ENCODE measurements at regions not wholly inside any gene's neighbourhood (a gene's known extent, or its start where the extent isn't known, plus 50 kb on each side); places are given as distances from the start of the nearest gene placed in this dataset.
"Not testable (repeated sequence)": the region's sequence is repeated elsewhere in the genome, so short reads cannot be mapped to it uniquely, and the experiment has no call there.

DNA sequence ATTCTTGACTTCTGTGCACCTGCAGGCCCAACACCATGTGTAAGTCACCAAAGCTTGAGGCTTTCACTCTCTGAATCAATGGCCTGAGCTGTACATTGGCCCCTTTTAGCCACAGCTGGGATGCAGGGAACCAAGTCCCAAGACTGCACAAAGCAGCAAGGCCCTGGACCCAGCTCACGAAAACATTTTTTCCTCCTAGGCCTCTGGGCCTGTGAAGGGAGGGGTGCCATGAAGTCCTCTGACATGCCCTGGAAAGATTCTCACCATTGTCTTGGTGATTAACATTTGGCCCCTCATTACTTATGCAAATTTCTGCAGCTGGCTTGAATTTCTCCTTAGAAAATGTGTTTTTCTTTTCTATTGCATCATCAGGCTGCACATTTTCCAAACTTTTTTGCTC lies 398.6 kb downstream of the DMRTA1 start:
- DNase-seq = not testable (repeated sequence)

DNA sequence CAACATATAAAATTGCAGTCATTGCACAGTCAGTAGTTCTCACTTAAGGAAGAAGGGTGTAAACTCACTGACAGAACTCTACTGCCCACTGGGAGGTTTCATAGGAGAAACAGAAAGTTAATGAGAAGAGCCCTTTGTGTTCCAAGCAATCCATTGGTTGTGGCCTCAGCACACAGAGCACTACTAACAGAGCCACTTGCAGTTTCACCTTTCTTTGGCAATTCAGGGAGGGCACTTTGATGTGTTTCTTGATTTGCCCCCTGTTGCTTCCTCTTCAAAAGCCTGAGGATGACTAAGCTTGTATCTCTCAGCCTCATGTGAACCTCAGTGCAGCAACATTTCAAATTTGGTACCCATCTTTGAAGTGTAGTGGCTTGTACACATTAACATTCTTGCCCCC lies 409.4 kb downstream of the DMRTA1 start:
- no peak for DNase-seq

DNA sequence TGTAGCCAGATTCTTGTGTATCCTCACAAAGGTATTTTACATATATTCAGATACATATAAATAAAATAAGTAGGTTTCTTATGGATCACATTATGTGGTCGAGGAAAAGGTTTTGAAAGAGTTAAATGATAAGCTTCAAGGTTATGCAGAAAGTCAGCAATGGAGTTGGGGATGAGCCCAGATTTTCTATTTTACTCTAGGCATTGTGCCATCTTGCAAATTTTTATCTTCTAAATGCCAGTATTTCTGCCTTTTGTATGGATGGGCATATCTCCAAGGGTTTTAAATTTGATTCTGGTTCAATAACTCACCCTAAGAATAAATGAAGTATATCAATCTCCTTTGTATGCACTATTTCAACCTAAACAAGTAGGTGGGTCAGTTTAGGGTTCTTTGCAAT lies 410.7 kb downstream of the DMRTA1 start:
- DNase-seq = no peak

DNA sequence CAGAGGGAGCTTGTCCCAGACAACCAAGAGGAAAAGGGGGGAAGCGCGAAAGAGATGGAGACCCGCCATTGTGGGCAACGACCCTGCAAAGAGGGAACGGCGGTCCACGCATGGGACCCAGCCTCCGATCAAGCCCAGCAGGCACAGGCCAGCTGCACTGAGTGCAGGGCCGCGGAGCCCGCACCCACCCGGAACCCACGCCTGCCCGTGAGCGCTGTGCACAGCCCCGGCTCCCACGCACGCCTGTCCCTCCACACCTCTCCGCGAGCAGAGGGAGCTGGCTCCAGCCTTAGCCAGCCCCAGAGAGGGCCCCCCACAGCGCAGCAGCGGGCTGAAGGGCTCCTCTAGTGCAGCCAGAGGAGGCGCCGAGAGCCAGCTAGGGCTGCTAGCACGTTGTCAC lies 416.5 kb downstream of the DMRTA1 start:
- no peak for DNase-seq

DNA sequence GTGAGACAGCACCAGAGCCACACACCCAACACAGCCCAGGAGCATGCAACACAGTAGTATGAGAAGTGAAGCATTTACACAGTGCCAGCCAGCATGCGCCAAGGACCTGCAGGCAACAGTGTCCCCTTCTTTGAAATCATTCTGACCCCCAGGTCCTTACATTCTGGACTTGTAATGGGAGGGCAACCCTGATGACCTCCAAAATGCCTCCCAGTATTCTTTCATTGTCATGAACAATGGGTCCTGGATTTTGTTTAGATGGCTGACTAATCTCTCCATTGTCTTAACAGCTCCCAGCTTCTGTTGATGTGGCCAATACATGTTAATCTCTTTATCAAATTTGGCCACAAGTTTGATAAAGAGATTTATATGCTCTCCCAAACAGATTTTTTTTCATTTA lies 417.1 kb downstream of the DMRTA1 start:
- DNase-seq = no peak

DNA sequence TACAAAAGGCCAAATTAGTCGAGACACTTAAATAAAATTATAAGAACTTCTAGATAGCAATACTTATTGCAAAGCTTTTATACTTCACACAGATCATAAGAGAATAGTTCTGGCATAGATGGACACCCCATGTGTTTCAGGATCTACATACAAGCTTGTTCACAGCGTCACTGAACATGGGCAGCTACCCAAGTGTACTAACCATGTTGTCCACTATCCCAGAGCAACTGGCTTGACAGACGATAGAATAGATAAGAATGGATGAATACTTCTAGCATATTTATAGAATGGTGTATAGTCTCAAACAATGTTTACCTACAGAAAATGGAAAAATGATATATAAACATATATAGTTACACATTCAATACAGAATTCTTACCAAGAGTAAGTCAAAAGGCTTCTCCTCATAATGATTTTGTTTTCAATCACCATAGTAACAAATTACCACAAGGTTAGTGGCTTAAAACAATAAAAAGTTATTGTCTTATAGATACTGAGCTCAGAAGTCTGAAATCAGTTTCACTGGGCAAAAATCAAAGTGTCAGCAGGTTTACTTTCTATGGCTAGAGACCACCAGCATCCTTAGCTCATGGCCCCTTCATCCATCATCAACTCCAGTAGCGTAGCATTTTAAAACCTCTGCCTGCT lies 446.7 kb downstream of the DMRTA1 start:
- no peak for DNase-seq

DNA sequence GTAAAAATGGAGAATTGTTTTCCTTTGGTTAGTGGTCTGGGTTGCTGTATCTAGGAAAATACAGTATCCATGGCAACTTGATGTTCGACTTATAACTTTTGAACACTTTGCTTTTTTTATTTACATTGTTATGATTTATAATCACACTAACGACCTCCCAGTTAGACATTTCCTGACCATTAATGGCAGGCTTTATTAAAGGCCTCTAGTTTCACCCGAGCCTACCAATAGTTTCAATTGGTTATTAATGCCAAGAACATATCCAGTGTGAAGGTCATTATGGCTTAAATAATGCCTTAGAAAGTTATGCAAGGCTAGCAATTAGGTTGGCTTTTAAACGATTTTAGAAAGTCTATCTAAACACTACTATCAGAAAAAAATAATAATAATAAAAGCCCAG lies 452.0 kb downstream of the DMRTA1 start:
- no peak for DNase-seq

DNA sequence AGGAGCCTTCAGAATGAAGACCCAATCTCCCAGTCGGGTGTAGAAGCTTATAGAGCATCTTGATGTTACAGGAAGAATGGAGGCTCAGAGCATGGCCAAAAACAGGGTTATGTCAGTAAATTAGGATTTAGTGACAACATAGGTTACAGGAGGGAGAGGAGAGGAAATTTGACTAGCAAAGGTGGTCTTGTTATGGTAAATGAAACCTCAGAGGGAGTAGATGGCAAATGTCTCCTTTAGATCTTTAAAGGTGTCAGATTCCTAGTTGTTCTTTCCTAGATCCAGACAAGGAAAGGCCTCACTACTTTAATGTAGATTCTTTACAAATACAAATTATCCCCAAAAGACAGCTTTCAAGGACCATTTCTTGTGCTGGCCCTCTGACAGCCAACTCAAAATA lies 465.0 kb downstream of the DMRTA1 start:
- no peak for DNase-seq

DNA sequence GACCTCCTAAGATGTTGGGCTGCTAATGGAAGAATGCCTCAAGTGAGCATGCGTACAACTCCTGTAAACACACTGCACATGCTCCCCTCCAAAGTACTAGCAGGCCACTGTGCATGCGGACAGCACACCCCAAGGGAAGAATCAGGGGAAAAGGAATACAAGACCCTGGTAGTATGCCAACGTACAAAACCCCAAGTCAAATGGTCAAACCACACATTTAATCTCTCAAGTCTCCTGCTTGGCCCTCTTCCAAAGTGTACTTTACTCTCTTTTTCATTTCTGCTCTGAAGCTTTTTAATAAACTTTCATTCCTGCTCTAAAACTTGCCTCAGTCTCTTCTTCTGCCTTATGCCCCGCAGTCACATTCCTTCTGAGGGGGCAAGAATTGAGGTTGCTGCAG lies 466.4 kb downstream of the DMRTA1 start:
- DNase-seq = no peak

DNA sequence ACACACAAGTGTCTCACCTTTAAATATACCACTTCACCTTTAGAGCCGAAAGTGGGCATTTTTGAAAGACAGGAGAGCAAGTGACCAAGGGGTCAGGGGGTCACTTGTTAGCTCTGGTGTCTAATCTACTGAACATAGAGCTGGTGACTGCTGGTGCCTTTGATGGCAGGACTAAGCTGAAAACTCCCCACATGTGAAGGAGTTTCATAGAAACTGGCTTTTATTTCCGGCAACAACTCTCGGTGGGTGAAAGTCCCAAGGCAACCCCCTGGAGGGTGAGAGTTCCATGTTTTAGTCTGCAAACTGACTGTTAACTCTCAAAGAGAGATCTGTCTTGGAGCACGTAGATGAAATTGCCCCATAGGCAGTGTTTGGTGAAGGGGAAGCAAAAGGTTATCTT lies 466.9 kb downstream of the DMRTA1 start:
- no peak for DNase-seq

DNA sequence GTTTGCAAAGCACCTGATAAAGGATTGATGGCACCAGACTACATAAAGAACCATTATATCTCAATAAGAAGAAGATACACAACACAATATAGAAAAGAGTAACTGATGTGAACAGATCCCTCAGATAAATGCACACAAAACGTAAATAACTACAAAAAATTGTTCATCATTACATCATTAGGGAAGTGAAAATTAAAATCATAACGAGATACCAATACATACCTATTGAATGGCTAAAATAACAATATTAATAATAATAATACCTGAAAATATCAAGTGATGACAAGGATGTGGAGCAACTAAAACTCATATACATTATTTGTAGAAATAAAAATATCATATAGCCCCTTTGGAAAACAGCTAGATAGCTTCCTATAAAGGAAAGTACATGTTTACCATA lies 469.5 kb downstream of the DMRTA1 start:
- DNase-seq = no peak

DNA sequence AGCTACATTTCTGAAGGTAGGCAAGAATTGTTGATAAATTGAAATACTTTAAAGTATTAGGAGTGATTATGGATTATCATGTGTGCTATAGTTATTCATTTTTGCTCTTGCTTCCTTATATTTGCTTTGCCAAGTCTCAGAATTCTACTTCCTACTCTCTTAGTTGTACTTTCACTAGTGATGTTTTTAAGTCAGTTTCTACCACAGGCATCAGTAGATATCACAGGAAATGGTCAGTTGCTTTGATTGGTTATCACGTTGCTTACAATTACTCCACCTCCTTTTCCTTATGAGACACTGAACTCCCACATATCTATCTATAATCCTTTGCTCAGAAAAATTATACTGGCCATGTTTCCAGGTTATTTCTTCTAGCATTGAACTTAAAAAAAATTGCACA lies 472.8 kb downstream of the DMRTA1 start:
- no peak for DNase-seq

DNA sequence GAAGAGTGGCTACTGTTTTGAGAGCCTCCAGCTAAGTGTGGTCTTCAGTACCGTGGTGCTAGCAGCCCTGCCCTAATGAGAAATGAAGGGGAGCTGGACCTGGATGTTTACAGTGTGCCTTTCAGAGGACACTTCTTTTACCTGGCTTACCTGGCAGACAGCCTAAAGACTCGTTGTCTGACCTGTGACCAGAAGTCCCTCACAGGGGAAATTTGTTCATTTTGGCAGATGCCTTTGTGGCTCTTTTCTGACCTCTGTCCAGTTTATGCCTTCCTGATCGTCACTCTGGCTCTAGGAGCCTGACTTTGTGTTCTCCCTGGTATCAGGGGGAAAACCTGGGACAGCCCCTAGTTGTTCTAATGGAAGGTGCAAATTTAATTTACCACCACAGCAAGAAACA lies 475.1 kb downstream of the DMRTA1 start:
- DNase-seq = no peak

DNA sequence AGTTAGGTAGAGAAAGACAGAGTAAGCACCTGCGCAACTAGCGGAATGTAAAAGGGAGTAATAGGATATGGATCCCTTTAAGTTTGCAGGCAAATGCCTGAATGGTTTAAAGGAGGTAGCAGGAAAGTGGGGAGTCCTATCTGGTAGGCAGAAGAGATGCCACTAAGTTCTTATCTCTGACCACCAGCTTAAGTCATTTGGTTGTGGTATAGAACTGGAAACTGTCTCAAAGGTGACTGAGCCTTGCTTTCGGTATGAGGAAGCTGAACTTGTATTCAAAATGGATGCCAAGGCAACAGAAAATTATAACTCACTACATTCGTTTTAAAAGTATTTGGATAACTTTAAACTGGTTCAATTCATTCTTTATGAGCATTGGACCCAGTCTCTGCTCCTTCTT lies 475.6 kb downstream of the DMRTA1 start:
- DNase-seq = no peak

DNA sequence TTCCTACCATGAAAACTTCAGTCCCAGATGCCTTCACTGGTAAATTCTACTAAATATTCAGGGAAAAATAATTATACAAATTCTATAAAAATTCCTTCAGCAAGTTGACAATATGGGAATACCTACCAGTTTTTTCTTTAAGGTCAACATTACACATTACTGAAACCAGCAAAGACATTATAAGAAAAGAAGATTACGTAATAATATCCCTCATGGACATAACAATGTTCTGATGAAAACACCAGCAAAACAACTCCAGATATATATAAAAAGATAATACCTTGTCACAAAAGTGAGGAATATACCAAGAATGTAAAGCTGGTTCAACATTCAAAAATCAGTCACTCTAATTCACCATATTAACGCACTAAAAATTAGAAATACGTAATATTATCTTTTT lies 507.9 kb downstream of the DMRTA1 start:
- DNase-seq = no peak

DNA sequence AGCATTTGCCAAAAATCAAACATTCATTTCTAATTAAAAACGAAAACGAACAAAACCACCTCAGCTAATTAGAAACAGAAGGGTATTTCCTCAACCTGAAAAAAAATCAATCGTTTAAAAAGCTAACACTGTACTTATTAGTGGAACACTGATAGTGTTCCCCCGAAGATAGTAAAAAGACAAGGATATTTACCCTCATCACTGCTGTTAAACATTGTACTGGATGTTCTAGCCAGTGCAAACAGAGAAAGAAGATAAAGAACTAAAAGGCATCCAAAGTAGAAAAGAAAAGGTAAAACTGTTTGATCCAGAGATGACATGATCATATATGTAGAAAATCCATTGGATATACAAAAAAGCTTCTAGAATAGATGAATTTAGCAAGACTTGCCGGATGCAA lies 508.3 kb downstream of the DMRTA1 start:
- no peak for DNase-seq

DNA sequence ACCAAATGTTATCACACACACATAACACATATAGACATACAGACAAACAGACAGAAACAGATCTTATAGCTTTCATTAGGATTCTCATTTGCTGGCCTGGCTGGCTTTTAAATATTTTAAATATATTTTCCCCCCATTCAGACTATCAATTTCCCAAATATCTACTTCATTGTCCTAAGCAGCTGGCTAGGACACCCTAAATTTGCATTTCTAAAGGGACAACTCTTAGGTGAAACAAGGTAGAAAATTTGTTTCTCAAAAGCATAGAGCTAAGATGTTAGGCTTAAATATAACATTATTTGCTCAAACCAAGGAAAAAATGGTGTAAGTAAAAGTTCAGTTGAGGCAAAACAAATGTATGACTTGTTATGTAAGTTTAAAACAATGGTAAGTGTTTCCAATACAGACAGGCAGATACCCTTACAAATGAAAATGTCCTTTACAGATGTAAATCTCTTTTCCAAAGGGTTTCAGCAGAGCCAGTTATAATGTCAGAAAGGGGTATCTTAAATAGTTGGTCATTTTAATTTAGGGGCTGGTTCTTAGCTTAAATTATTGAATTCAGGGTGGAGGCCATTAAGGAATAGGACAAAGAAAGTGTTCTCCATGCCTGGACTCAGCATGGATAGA lies 522.8 kb downstream of the DMRTA1 start:
- no peak for DNase-seq

DNA sequence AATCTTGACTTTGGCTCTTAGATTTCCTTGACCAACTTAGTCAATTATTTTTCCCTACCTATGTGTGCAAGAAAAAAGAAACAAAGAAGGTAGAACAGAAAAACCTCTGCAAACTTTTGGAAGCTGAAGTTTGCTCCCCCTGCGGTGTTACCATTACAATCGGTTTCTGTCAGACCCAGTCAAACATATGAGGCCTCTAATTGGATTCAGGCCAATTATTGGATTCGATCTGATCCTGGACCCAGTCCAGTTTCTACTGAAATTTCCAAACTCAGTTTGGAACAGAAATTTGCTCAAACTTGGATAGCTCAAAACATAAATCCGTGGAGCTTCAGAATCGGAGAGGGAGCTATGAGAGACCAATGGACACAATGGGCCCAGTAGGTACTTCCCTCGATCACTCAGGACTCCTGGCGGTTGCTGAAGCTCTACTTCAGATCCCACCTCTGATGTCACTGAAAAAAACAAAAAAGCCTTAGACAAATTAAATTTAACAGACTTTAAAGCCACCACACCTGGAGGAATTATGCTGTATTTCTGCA lies 523.9 kb downstream of the DMRTA1 start:
- DNase-seq = no peak

DNA sequence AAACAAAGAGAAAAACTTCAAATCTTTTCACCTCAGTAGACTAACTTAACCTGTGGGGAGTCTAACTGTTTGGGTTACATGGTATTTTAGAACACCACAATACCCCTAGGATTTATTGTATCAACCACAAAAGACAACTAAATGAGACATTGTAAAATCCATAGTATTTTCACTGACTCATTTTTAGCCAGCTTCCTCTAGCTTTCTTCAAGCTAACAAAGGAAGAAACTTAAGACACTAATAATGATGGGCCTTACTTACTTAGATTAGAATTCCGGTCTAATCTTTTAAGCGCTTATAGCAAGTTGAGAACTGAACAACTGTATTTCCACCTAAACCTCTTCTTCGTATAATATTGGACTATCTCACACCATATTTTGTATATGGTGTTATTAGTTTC lies 529.3 kb downstream of the DMRTA1 start:
- DNase-seq = no peak

DNA sequence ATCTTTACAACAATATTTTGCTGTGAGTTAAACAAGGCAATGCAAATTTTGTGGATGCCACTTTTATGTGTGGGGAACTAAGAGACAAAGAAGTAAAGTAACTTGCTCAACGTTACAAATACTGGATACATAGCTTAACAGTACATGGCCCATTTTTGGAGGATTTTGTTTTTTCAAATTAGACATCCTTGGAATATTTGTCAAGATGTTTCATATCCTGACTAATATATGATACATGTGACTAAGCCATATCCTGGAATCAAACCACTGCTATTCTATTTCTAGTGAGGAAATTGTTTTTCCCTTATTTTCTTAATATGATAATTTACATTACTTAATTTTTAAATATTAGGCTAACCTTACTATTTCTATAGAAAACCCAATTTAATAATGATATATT lies 529.8 kb downstream of the DMRTA1 start:
- no peak for DNase-seq

DNA sequence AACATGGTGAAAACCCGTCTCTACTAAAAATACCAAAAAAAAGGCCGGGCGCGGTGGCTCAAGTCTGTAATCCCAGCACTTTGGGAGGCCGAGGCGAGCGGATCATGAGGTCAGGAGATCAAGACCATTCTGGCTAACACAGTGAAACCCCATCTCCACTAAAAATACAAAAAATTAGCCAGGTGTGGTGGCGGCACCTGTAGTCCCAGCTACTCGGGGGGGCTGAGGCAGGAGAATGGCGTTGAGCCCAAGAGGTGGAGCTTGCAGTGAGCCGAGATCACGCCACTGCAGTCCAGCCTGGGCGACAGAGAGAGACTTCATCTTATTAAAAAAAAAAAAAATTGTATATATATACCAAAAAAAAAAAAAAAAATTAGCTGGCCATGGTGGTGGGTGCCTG lies 533.8 kb downstream of the DMRTA1 start:
- not testable (repeated sequence) for DNase-seq

DNA sequence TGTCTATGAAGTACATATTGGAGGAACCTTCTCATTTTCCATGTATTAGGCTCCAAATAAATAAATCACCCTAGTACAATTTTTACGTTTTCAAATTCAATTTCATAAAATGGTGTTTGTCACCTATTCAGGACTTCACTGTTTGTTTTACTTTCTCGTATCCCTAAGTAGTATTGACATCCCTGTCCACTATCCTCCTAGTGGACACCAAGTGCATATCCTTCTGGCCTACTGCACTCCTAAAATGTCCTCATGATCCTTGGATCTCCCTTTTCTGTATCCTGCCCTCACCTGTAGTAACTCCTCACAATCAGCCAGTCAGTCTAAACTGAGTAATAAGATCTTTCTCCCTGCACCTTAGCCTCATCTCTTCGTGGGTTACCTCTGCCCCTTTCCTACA lies 539.9 kb downstream of the DMRTA1 start:
- no peak for DNase-seq

DNA sequence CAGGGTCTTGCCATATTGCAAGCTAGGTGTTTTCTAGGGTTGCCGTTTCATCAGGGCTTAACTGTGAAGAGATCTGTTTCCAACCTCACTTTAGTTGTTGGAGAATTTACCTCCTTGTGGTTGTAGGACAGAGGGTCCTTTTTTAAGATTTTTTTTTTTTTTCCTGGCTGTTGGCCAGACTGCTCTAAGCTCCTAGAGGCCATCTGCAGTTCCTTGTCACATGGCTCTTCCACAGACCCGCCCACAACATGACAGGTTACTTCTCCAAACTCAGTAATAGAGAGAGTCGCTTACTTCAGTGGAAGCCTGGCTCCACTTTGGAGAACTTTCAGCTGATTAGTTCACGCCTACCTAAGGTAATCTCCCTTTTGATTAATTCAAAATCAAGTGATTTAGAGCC lies 543.7 kb downstream of the DMRTA1 start:
- no peak for DNase-seq

DNA sequence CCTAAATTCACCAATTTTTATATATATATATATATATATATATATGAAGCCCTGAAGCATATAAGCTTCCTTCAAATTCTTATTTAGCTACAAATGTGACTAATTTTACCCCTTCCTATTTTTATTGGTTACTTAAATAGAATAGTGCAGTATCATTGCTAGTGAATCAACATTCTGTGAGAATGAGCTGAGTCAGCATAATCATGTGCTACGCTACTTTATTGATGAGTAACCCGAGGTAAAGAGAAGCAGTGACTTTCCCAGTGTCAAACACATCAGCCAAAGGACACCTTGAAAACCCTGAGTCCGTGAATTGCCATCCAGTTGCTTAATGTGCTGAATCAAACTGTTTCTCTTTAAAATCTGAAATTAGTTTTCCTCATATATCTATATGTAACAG lies 546.2 kb downstream of the DMRTA1 start:
- DNase-seq = no peak

DNA sequence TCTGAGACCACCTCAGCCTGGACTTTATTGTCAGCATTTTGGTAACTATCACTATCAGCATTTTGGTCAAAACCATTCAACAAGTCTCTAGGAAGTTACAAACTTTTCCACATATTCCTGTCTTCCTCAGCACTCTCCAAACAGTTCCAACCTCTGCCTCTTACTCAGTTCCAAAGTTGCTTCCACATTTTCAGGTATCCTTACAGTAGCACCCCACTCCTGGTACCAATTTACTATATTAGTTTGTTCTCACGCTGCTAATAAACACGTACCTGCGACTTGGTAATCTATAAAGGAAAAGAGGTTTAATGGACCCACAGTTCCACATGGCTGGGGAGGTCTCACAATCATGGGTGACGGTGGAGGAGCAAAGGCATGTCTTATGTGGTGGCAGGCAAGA lies 551.3 kb downstream of the DMRTA1 start:
- DNase-seq = no peak
